HG03064 (cell line): ENCODE measurements at regions not wholly inside any gene's neighbourhood (a gene's known extent, or its start where the extent isn't known, plus 50 kb on each side); places are given as distances from the start of the nearest gene placed in this dataset.
A peak's percentile ranks its signal among the peaks of the same experiment; 100 is the strongest.

Source experiments
- ATAC-seq: cut with Tn5 transposase; IDR thresholded peaks from one replicate; pipeline ENCODE4 v1.9.1; 2021; ENCODE audit warnings: low read depth; ENCODE audit not compliant: unreplicated experiment

GRCh38 chr2:2935445-2936149, 442.0 kb downstream of the EIPR1 start:
- no peak for ATAC-seq

- ATAC-seq: no peak
Measured at GRCh38 chr2:2933426-2933825, 444.2 kb downstream of the EIPR1 start.

DNA sequence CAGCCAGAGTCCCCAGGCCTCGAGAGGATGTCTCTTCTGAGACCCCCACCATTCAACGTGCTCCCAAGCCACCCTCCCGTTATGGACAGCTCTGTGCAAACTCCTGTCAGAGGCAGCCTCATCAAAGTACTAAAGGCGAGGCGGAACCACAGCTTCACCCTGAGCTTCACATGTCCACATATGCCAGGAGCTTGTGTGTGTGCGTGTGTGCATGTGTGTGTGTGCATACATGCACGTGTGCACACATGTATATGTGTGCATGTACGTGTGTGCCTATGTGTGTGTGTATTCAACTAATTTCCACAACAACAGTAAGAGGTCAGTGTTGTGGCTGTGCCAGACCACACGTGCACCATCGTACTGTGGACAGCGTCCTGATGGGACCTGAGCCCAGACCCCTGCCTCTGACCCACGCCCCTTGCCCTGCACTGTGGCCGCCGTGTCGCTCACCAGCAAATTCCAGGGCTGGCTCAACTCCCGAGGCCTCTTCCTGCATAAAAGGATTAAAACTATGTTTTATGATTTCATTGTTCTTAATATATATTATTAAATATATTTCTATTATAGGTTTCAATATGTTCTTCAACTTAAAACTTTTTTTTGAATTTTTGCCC, 444.8 kb downstream of the EIPR1 start:
- no peak for ATAC-seq

- ATAC-seq: no peak
Measured at GRCh38 chr2:2932189-2932588, 445.4 kb downstream of the EIPR1 start.

- ATAC-seq: no peak
Measured at GRCh38 chr2:2931318-2932075, 446.1 kb downstream of the EIPR1 start.

GRCh38 chr2:2930841-2931240, 446.8 kb downstream of the EIPR1 start:
- no peak for ATAC-seq

- ATAC-seq: peak; percentile 50
Measured at GRCh38 chr2:2926858-2927175, 450.8 kb downstream of the EIPR1 start.

GRCh38 chr2:2926009-2926857, 451.4 kb downstream of the EIPR1 start:
- peak; percentile 81 for ATAC-seq

- ATAC-seq: no peak
Measured at GRCh38 chr2:2922156-2922555, 455.5 kb downstream of the EIPR1 start.

DNA sequence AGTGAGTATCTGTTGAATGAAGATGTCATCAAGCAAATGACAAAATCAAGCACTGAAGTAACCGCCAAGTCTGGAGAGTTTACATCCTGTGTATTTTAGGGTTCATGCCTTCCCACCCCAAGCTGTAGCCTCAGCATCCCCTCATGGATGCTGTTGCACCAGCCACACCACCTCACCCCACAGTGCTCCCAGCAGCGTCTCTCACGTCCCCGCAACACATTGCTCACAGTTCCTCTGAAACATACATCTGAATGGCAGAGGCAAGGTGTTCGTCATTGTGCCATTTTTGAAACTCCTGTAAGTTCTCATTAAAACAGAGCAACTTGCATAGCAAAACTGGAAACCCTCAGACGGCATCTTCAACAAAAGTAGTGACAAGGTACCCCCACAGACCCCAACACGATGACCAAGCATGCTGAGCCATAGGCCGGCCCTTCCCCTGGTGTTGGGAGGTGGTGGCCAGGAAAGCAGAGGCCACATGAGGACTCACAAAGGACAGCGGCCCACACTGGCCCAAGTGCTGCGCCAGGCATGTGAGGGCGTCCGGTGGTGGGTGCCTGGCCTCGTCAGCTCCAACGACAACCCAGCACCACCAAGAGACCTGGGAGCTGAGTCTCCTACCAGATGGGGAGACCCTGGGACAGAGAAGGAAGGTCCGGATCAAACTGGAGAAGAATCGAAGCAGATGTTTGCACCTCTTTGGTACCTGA, 456.5 kb downstream of the EIPR1 start:
- ATAC-seq: no peak

- no peak for ATAC-seq
Measured at GRCh38 chr2:2919574-2920365, 457.8 kb downstream of the EIPR1 start.

- ATAC-seq: no peak
Measured at GRCh38 chr2:2919026-2919425, 458.6 kb downstream of the EIPR1 start.

GRCh38 chr2:2916621-2917020, 461.0 kb downstream of the EIPR1 start:
- ATAC-seq: no peak

- no peak for ATAC-seq
Measured at GRCh38 chr2:2914252-2914651, 463.4 kb downstream of the EIPR1 start.

DNA sequence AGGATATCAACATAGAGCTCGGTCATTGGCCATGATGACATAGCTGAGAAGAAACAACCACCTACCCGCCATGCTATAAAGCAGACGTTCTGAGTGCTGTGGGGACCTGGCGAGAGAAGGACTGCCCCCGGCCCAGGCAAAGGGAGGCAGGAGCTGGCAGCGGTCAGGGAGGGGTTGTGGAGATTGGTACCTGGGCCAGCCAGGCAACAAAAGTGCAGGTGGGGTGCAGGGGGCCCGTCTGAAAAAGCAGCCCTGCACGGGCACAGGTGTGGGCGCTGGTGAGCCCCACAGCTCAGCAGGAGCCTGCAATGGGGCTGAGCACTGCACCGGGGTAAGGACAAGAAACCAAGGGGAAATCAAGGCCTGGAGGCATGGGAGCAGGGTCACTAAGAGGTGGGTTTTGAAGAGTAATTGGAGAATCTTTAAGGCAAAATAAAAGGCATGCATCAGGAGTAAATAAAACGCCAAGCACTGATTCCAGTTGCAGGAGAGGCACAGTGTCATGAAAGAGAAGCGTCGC, 464.0 kb downstream of the EIPR1 start:
- ATAC-seq: no peak

GRCh38 chr2:2912731-2913130, 464.9 kb downstream of the EIPR1 start:
- ATAC-seq: no peak

GRCh38 chr2:2912293-2912692, 465.3 kb downstream of the EIPR1 start:
- ATAC-seq: no peak

DNA sequence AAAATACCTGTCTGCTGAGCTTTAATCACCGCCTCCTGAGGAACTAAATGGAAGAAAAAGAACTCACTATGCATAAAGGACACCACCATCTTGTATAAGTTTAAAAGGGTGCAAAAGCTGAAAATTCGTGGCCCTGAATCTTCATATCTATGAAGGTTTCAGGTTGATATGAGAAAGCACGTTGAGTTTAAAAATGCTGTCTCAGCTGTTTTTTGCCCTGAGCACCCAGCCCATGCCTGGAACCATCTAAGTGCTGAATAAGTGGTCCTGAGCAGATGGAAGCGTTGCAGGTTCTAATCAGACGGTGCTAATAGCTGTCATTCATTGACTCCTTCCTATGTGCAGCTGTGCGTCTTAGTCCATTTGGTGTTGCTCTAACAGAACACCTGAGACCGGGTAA, 467.4 kb downstream of the EIPR1 start:
- ATAC-seq: no peak
